GM21367 (cell line): ENCODE measurements at regions not wholly inside any gene's neighbourhood (a gene's known extent, or its start where the extent isn't known, plus 50 kb on each side); places are given as distances from the start of the nearest gene placed in this dataset.
A peak's percentile ranks its signal among the peaks of the same experiment; 100 is the strongest.

Experiments used
- ATAC-seq: cut with Tn5 transposase; IDR thresholded peaks from one replicate; pipeline ENCODE4 v1.9.1; 2021; ENCODE audit not compliant: unreplicated experiment

- no peak for ATAC-seq
Measured at GRCh38 chr6:16078064-16078463, 50.8 kb upstream of the MYLIP start.

- ATAC-seq: no peak
Measured at GRCh38 chr6:16069671-16070070, 59.2 kb upstream of the MYLIP start.

- ATAC-seq: no peak
Measured at GRCh38 chr6:16069222-16069621, 59.7 kb upstream of the MYLIP start.

- ATAC-seq: no peak
Measured at GRCh38 chr6:16067568-16067967, 61.3 kb upstream of the MYLIP start.

GRCh38 chr6:16064671-16065072 lies 64.2 kb upstream of the MYLIP start:
- no peak for ATAC-seq

GRCh38 chr6:16063580-16063979 lies 65.3 kb upstream of the MYLIP start:
- no peak for ATAC-seq

- ATAC-seq: no peak
Measured at GRCh38 chr6:16061818-16062217, 67.1 kb upstream of the MYLIP start.

GRCh38 chr6:16060039-16060438 lies 68.8 kb upstream of the MYLIP start:
- no peak for ATAC-seq

- ATAC-seq: no peak
Measured at GRCh38 chr6:16059496-16059895, 69.4 kb upstream of the MYLIP start.

GRCh38 chr6:16058929-16059345 lies 69.9 kb upstream of the MYLIP start:
- no peak for ATAC-seq

- no peak for ATAC-seq
Measured at GRCh38 chr6:16058201-16058928, 70.5 kb upstream of the MYLIP start.

GRCh38 chr6:16057446-16057845 lies 71.4 kb upstream of the MYLIP start:
- ATAC-seq: no peak

GRCh38 chr6:16056263-16056870 lies 72.5 kb upstream of the MYLIP start:
- ATAC-seq: no peak

GRCh38 chr6:16055852-16056251 lies 73.0 kb upstream of the MYLIP start:
- ATAC-seq: no peak

GRCh38 chr6:16049168-16049567 lies 79.7 kb upstream of the MYLIP start:
- no peak for ATAC-seq

GRCh38 chr6:16048221-16048620 lies 80.7 kb upstream of the MYLIP start:
- no peak for ATAC-seq

- no peak for ATAC-seq
Measured at GRCh38 chr6:16047435-16047990, 81.4 kb upstream of the MYLIP start.

- no peak for ATAC-seq
Measured at GRCh38 chr6:16045238-16045637, 83.6 kb upstream of the MYLIP start.

GRCh38 chr6:16044211-16044643 lies 84.7 kb upstream of the MYLIP start:
- ATAC-seq: no peak

GRCh38 chr6:16043171-16044135 lies 85.4 kb upstream of the MYLIP start:
- peak; percentile 55 for ATAC-seq

GRCh38 chr6:16042751-16043150 lies 86.1 kb upstream of the MYLIP start:
- ATAC-seq: no peak
